ENCODE measurements at regions not wholly inside any gene's neighbourhood (a gene's known extent, or its start where the extent isn't known, plus 50 kb on each side); places are given as distances from the start of the nearest gene placed in this dataset.
"Not testable (repeated sequence)": the region's sequence is repeated elsewhere in the genome, so short reads cannot be mapped to it uniquely, and the experiment has no call there.

GRCh38 chr3:31106912-31107311 is 212.5 kb upstream of the GADL1 start:
- no peak for DNase-seq
- H3K27ac ChIP-seq = no peak overlapping the region
- H3K27me3 ChIP-seq = no peaks in the 10 kb centered on the region
- no peak overlapping the region for H3K4me3 ChIP-seq
- H3K4me1 ChIP-seq = no peaks in the 10 kb centered on the region
- H3K9me3 ChIP-seq = no peaks in the 10 kb centered on the region
- no peaks in the 10 kb centered on the region for H3K36me3 ChIP-seq
- no peak for TF ChIP-seq CTCF (IDR thresholded peaks at IDR 0.05)
- intact Hi-C loops (cut with DNase I; ENCODE audit: low total_unique reads) = no loop called here

DNA sequence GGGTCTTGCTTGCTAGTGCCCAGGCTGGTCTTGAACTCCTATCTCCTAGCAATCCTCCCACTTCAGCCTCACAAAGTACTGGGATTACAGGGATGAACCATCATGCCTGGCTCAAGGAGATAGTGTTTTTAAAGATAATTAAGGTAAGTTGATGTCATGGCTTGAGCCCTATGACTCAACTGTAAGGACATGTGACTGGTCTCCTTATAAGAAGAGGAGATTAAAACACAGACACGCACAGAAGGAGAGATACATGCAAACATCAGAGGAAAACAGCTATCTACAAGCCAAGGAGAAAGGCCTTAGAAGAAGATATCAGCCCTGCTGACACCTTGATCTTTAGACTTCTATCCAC is 220.4 kb upstream of the GADL1 start:
- H3K4me3 ChIP-seq = no peak overlapping the region
- no peaks in the 10 kb centered on the region for H3K9me3 ChIP-seq
- TF ChIP-seq CTCF (IDR thresholded peaks at IDR 0.05) = no peak
- intact Hi-C loops (cut with DNase I; ENCODE audit: low total_unique reads) = loop anchor here (10.0 kb wide), 1 partner anchor 1040 kb away; no protein-coding TSS in a partner anchor
- no peak overlapping the region for H3K27ac ChIP-seq
- DNase-seq = no peak
- H3K4me1 ChIP-seq = no peaks in the 10 kb centered on the region
- no peaks in the 10 kb centered on the region for H3K36me3 ChIP-seq
- H3K27me3 ChIP-seq = no peaks in the 10 kb centered on the region

DNA sequence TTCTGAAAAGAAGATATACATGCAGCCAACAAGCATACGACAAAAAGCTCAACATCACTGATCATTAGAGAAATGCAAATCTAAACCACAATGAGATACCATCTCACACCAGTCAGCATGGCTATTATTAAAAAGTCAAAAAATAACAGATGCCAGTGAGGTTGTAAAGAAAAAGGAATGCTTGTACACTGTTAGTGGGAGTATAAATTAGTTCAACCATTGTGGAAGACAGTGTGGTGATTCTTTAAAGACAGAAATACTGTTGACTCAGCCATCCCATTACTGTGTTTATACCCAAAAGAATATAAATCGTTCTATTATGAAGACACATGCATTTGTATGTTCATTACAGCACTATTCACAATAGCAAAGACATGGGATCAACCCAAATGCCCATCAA is 221.1 kb upstream of the GADL1 start:
- not testable (repeated sequence) for H3K9me3 ChIP-seq, DNase-seq, H3K27ac ChIP-seq, H3K27me3 ChIP-seq, H3K36me3 ChIP-seq, H3K4me3 ChIP-seq, H3K4me1 ChIP-seq
- intact Hi-C loops (cut with DNase I; ENCODE audit: low total_unique reads) = loop anchor here (10.0 kb wide), 1 partner anchor 1041 kb away; no protein-coding TSS in a partner anchor

DNA sequence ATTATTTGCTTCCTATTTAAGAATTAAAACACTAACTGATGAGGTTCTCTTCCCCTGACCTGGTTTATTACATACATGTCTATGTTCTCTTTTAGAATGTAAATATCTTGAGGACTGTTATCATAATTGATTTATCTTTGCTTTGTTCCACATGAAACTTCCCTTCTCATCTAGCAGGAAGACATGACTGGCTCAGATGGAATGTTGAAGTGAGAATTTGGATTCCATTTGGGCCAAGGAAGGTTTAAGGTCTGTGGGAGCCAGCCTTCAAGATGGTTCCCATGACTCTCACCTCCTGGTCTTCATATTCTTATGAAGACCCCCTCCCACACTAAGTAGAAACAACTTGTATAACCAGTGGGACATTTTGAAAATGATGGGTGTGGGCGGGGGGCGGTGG is 222.2 kb upstream of the GADL1 start:
- Histone ChIP-seq H3K4me1 (no peaks in the 10 kb centered on the region), H3K27me3 (no peaks in the 10 kb centered on the region), H3K36me3 (no peaks in the 10 kb centered on the region), H3K27ac (no peak overlapping the region), H3K9me3 (no peaks in the 10 kb centered on the region), H3K4me3 (no peak overlapping the region)
- TF ChIP-seq CTCF (IDR thresholded peaks at IDR 0.05) = no peak
- intact Hi-C loops (cut with DNase I; ENCODE audit: low total_unique reads) = loop anchor here (10.0 kb wide), 1 partner anchor 1042 kb away; no protein-coding TSS in a partner anchor
- DNase-seq = no peak

- DNase-seq = no peak
- intact Hi-C loops (cut with DNase I; ENCODE audit: low total_unique reads) = loop anchor here (10.0 kb wide), 1 partner anchor 1043 kb away; no protein-coding TSS in a partner anchor
- Histone ChIP-seq H3K9me3 (no peaks in the 10 kb centered on the region), H3K36me3 (no peaks in the 10 kb centered on the region), H3K27ac (no peak overlapping the region), H3K4me1 (no peaks in the 10 kb centered on the region), H3K27me3 (no peaks in the 10 kb centered on the region), H3K4me3 (no peak overlapping the region)
- TF ChIP-seq CTCF (IDR thresholded peaks at IDR 0.05) = no peak
Measured at GRCh38 chr3:31117854-31118253, 223.4 kb upstream of the GADL1 start.

GRCh38 chr3:31124373-31124772 is 229.9 kb upstream of the GADL1 start:
- Histone ChIP-seq H3K27me3 (no peaks in the 10 kb centered on the region), H3K9me3 (peaks cover 0 to 13% (median 0%) of the 10 kb centered on the region in 3 donors), H3K4me3 (no peak overlapping the region), H3K4me1 (no peaks in the 10 kb centered on the region), H3K36me3 (no peaks in the 10 kb centered on the region), H3K27ac (no peak overlapping the region)
- no peak for TF ChIP-seq CTCF (IDR thresholded peaks at IDR 0.05)
- intact Hi-C loops (cut with DNase I; ENCODE audit: low total_unique reads) = no loop called here
- no peak for DNase-seq
